ENCODE measurements at regions not wholly inside any gene's neighbourhood (a gene's known extent, or its start where the extent isn't known, plus 50 kb on each side); places are given as distances from the start of the nearest gene placed in this dataset.

GRCh38 chr15:98390946-98391530, 257.3 kb upstream of the IGF1R start:
- no peak for DNase-seq

GRCh38 chr15:98391568-98391967, 256.8 kb upstream of the IGF1R start:
- no peak for DNase-seq

DNA sequence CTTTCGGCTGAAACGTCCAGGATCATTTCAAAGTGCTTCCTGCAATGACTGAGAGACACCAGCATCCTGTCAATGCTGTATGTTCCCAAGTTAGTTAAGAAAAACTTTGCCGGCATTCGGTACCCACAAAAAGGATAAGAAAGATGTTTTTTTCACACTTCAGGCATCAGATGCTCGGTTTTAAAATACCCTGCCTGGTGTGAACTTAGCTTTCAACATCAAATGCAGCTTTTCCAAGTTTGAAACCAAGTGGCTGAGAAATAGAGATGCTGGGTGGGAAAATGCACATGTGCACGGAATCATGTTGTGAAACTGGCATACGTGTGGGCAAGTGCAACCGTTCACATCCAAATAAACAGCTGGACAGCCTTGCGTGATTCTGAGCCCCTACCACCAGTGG, 254.9 kb upstream of the IGF1R start:
- DNase-seq = no peak

- no peak for DNase-seq
Measured at GRCh38 chr15:98394546-98394945, 253.8 kb upstream of the IGF1R start.

GRCh38 chr15:98395974-98396610, 252.2 kb upstream of the IGF1R start:
- no peak for DNase-seq

DNA sequence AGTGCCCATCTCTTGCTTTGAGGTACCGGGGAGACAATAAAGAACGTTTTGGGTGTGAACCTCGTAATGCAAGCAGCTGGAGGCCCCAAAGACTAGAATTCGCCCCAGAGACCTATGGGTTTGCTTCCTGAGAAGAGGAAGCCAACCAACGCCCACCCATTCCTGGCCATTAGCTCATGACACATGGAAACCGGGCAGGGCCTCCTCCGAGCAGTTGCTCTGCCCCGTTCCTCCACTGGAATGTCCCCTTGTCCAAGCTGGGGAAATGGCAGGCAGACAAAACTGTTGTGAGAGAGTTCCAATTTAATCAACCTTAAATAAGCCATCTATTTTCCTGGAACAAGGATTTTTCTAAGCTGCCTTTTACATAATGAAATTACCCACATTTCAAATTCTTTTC, 250.9 kb upstream of the IGF1R start:
- DNase-seq = no peak

DNA sequence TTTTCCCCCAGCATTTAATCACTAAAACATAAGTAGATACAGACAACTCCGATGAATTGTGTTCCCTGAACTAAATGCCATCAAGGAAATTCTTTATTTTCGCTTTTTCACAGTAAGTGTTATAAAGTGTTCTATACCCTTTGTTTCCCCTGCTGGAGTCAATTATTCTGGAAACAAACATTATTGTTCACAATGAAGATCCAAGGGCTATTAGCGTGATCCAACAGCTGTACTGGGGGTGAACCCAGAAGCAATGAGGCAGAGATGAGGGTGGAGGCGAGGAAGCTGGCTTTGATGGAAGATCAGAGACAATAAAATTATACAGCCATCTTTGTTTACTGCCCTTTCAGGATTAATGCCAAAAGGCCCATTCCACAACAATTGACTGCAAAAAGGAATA, 250.3 kb upstream of the IGF1R start:
- no peak for DNase-seq

DNA sequence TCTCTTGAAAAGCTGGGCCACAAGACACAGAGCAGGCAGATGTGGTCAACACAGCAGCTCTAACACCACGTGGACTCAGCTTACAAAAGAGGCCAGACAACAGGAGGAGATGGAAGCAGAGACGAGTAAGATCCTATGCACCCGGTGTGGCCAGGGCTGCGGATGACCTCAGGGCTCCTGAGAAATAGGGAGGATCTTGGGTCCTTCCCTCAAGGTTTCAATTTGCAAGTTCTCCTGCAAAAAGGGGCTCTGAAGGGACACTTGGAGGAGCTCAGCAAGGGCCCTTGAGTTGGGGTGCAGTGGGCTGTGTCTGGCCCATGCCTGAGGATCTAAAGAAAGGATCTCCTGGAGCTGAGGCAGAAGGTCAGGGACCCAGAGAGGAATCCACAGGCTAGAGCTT, 249.5 kb upstream of the IGF1R start:
- no peak for DNase-seq

- no peak for DNase-seq
Measured at GRCh38 chr15:98400120-98400519, 248.2 kb upstream of the IGF1R start.

DNA sequence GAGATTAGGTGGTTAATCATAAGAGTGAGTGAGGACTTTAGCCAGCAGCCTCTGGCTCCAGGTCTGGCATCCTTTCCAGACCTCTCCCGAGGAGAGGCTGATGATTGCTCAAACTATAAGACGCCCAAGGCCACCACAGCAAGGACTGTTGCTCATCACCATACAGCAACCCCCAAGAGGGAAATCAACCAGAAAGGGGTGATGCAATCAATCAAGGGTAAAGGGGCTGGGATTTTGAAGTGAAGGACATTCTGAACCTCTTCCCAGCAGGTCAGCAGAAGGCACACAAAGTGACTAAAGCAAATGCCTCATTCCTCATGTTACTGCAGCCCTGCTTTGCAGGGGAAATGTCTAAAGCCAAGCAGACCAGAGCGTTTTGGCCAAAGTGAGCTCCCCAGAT, 247.3 kb upstream of the IGF1R start:
- no peak for DNase-seq

DNA sequence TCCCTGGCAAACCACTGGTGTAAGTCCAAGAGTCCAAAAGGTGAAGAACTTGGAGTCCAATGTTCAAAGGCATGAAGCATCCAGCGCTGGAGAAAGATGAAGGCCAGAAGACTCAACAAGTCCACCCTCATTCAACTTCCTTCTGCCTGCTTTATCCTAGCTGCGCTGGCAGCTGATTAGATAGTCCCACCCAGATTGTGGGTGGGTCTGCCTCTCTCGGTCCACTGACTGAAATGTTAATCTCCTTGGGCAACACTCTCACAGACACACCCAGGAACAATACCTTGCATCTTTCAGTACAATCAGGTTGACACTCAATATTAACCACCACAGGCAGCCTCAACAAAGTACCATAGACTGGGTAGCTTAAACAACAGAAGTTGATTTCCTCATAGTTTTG, 245.9 kb upstream of the IGF1R start:
- DNase-seq = no peak

DNA sequence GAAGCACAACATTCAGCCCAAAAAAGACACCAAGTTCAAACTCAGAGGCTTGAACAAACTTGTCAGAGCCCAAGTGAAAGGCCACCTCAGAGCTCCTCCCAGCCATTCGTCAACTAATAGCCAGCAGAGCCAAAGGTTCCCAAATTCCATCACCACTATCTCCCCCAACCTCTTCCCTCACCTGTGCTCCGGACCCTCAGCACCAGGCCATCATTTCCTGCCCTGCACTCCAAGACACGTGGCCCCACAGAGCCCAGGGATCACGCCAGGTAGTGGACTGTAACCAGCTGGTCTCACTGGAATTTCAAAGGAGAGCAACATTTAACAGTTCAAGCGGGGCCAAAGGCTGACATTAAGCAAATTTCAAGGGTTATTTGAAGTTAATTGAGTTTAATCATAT, 245.2 kb upstream of the IGF1R start:
- no peak for DNase-seq

GRCh38 chr15:98403569-98403968, 244.8 kb upstream of the IGF1R start:
- no peak for DNase-seq

DNA sequence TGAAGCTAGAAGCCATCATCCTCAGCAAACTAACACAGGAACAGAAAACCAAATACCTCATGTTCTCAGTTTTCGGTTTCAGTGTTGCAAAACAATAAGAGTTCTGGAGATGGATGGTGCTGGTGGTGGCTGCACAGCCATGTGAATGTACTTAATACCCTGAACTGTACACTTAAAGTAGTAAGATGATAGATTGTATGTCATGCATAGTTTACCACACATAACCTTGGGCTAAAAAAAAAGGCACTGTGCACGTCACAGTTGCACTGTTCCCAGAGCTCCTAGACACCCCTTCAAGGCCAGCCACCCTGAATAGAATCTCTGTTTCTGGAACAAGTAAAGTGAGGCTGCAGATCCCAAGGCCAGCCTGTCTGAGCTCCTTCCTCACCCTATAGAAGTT, 243.3 kb upstream of the IGF1R start:
- DNase-seq = no peak

- DNase-seq = no peak
Measured at GRCh38 chr15:98408231-98408630, 240.1 kb upstream of the IGF1R start.

GRCh38 chr15:98410328-98410727, 238.0 kb upstream of the IGF1R start:
- no peak for DNase-seq

GRCh38 chr15:98412852-98413251, 235.5 kb upstream of the IGF1R start:
- no peak for DNase-seq

- DNase-seq = no peak
Measured at GRCh38 chr15:98413933-98414546, 234.3 kb upstream of the IGF1R start.

DNA sequence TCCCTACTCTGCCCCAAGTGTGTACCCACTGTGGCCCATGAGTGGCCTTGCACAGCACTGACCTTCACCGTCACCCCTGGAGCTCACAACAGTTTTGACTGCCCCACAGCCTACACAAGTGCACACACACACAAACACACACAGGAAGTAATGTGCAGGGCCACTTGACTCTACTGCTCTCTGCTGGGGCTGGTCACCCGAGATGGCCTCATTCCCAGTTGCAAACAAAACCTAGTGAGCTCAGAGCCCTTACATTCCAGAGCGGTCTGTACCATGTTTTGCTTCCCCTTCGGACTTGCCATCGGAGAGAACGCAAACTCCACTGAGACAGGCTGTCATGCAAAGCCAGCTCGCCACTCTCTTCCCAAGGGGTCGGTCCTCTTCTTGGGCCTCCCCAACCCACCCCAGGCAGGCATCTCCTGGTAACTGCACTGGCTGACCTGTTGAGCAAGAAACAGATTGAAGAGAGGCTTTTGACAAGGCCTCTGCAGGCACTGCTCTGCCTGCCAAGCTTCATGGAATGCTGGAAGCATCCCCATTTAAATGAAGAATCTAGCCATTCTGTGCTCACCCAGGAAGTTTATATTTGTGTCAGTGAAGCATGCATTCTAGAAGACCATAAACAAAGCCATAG, 232.0 kb upstream of the IGF1R start:
- DNase-seq = no peak

DNA sequence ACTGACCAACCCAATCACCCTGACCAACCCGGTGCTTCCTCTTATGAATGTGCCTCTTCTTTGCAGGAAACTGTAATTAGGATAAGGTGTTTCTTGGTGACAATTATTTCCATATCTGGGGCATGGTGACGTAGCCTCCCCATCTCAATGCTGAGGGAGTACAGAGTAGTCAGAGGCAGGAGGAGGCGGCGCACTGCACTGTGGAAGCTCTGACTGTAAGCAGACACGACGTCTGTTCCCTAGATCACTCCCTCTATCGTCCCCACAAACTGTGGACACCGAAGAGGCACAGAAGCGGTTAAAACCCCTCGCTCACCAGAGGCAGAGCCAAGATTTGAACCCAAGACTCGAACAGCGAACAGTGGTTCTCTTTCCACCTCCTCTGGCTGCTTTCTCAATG, 231.0 kb upstream of the IGF1R start:
- no peak for DNase-seq

DNA sequence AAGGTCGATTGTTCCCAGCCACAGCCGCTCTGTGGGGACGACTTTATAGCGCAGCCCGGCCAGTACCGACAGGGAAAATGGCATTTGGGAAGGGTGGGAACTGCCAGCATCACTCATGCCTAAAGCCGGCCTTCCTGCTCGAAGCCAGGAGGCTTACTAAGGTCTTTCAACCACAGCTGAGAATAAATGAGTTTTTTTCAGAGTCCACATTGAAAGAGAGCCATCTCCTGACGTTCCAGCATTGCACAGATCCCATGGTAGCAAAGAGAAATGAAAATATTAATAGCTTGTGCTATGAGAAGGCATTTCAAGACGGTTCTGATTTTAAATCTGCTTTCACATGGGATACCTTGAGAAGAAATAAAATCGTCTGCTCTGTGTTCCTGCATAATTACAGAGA, 230.2 kb upstream of the IGF1R start:
- no peak for DNase-seq

- DNase-seq = no peak
Measured at GRCh38 chr15:98419173-98419780, 229.1 kb upstream of the IGF1R start.

DNA sequence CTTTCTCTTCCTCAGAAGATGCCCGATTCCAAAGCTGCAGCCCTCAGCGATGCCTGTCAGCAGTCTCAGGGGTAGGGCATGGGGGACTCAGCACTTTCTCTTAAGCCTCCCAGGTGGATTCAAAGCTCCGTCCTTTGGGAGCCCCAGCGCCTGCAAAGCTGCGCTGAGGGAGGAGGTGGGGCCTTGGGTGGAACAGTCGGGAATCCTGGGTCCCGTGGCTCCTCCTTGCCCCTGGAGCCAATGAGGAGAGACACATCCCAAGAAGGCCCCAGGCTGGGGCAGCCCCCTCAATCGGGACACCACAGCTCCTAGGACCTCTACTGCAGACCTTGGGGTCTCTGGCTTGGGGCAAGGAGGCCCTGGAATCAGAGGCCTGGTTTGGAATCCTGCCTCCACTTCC, 227.5 kb upstream of the IGF1R start:
- no peak for DNase-seq
